NCI-H1417 treated with DMSO at 0.1 percent for 48 hours (cell line): ENCODE measurements at regions not wholly inside any gene's neighbourhood (a gene's known extent, or its start where the extent isn't known, plus 50 kb on each side); places are given as distances from the start of the nearest gene placed in this dataset.
A peak's percentile ranks its signal among the peaks of the same experiment; 100 is the strongest.
"Not testable (repeated sequence)": the region's sequence is repeated elsewhere in the genome, so short reads cannot be mapped to it uniquely, and the experiment has no call there.

ENCODE experiments used
- DNase-seq: peaks from one replicate; lab custom pipeline; 2025; lab: John Stamatoyannopoulos, UW

- DNase-seq, result not testable (repeated sequence)
Observed at GRCh38 chr3:75446948-75447347, 217.2 kb upstream of the FRG2C start.

- DNase-seq, result peak; percentile 32
Observed at GRCh38 chr3:75453328-75453727, 210.8 kb upstream of the FRG2C start.

GRCh38 chr3:75453839-75454238, 210.3 kb upstream of the FRG2C start:
- DNase-seq, result not testable (repeated sequence)

- not testable (repeated sequence) for DNase-seq
Observed at GRCh38 chr3:75474530-75474929, 189.6 kb upstream of the FRG2C start.

- not testable (repeated sequence) for DNase-seq
Observed at GRCh38 chr3:75496600-75496999, 167.5 kb upstream of the FRG2C start.

GRCh38 chr3:75500357-75500756, 163.8 kb upstream of the FRG2C start:
- not testable (repeated sequence) for DNase-seq

- not testable (repeated sequence) for DNase-seq
Observed at GRCh38 chr3:75502171-75502570, 162.0 kb upstream of the FRG2C start.

GRCh38 chr3:75502769-75503756, 161.1 kb upstream of the FRG2C start:
- peak; percentile 3 for DNase-seq

- no peak for DNase-seq
Observed at GRCh38 chr3:75506603-75507002, 157.5 kb upstream of the FRG2C start.

- not testable (repeated sequence) for DNase-seq
Observed at GRCh38 chr3:75507956-75508355, 156.2 kb upstream of the FRG2C start.

- not testable (repeated sequence) for DNase-seq
Observed at GRCh38 chr3:75527657-75528056, 136.5 kb upstream of the FRG2C start.

- DNase-seq, result not testable (repeated sequence)
Observed at GRCh38 chr3:75552095-75552494, 112.0 kb upstream of the FRG2C start.

GRCh38 chr3:75564427-75564826, 99.7 kb upstream of the FRG2C start:
- DNase-seq, result not testable (repeated sequence)

GRCh38 chr3:75572303-75572702, 91.8 kb upstream of the FRG2C start:
- DNase-seq, result not testable (repeated sequence)

- DNase-seq, result not testable (repeated sequence)
Observed at GRCh38 chr3:75579091-75579490, 85.0 kb upstream of the FRG2C start.

- not testable (repeated sequence) for DNase-seq
Observed at GRCh38 chr3:75579536-75579935, 84.6 kb upstream of the FRG2C start.

- not testable (repeated sequence) for DNase-seq
Observed at GRCh38 chr3:75579981-75580782, 83.9 kb upstream of the FRG2C start.

GRCh38 chr3:75582536-75582935, 81.6 kb upstream of the FRG2C start:
- DNase-seq, result not testable (repeated sequence)

- DNase-seq, result not testable (repeated sequence)
Observed at GRCh38 chr3:75583116-75583515, 81.0 kb upstream of the FRG2C start.

- DNase-seq, result not testable (repeated sequence)
Observed at GRCh38 chr3:75587695-75588094, 76.4 kb upstream of the FRG2C start.

GRCh38 chr3:75590382-75590781, 73.7 kb upstream of the FRG2C start:
- not testable (repeated sequence) for DNase-seq

GRCh38 chr3:75604286-75604934, 59.7 kb upstream of the FRG2C start:
- not testable (repeated sequence) for DNase-seq
